Calu3 (cell line): ENCODE measurements at regions not wholly inside any gene's neighbourhood (a gene's known extent, or its start where the extent isn't known, plus 50 kb on each side); places are given as distances from the start of the nearest gene placed in this dataset.

Source experiments
- BruUV-seq: library from RNA; stranded (reverse); fragments of 400-500 nt; replicated peaks from 2 replicates; lab custom pipeline; 2021; lab: Mats Ljungman, UMichigan
- CTCF ChIA-PET: fragments of 300-600 bp; sonication (Branson Sonifier 250); formaldehyde crosslinking; loops from one replicate; lab custom pipeline; 2022; ENCODE audit warnings: antibody characterized with exemption; lab: Charles Lee
- DNase-seq: peaks from one replicate; pipeline ENCODE4 v3.0.0; 2022
- H3K27ac Mint-ChIP-seq: one replicate; pipeline ENCODE4 v1.8.0; 2022; ENCODE audit warnings: mixed read lengths; ENCODE audit not compliant: unreplicated experiment
- H3K27me3 Mint-ChIP-seq: one replicate; pipeline ENCODE4 v1.8.0; 2022; ENCODE audit warnings: mixed read lengths; ENCODE audit not compliant: unreplicated experiment
- H3K36me3 Mint-ChIP-seq: one replicate; pipeline ENCODE4 v1.8.0; 2022; ENCODE audit warnings: mild to moderate bottlenecking, moderate library complexity, mixed read lengths; ENCODE audit not compliant: insufficient read depth, unreplicated experiment
- H3K4me1 Mint-ChIP-seq: one replicate; pipeline ENCODE4 v1.8.0; 2022; ENCODE audit warnings: mild to moderate bottlenecking, low read depth, mixed read lengths; ENCODE audit not compliant: unreplicated experiment
- H3K4me3 Mint-ChIP-seq: one replicate; pipeline ENCODE4 v1.8.0; 2022; ENCODE audit warnings: mild to moderate bottlenecking, low read depth, moderate library complexity, mixed read lengths; ENCODE audit not compliant: unreplicated experiment
- H3K9me3 Mint-ChIP-seq: one replicate; pipeline ENCODE4 v1.8.0; 2022; ENCODE audit warnings: low read depth, mixed read lengths; ENCODE audit not compliant: unreplicated experiment
- CTCF ChIP-seq: fragments of 200-600 bp; IDR thresholded peaks from one replicate; pipeline ENCODE4 v1.8.0; 2022; ENCODE audit warnings: antibody characterized with exemption; ENCODE audit not compliant: unreplicated experiment
- intact Hi-C: fragments of 100-400 bp; cut with micrococcal nuclease; formaldehyde crosslinking; loops from one replicate; pipeline ENCODE4 v1.10.0; 2022; ENCODE audit not compliant: unreplicated experiment

GRCh38 chr13:76319921-76320320 is 566.3 kb downstream of the KCTD12 start:
- CTCF ChIA-PET: no interaction called here
- no TSS peak for BruUV-seq
- Mint-ChIP-seq H3K36me3 (no peaks in the 10 kb centered on the region), H3K27me3 (no peaks in the 10 kb centered on the region), H3K27ac (no peak overlapping the region), H3K9me3 (no peaks in the 10 kb centered on the region), H3K4me3 (no peak overlapping the region), H3K4me1 (no peaks in the 10 kb centered on the region)
- intact Hi-C loops: no loop called here
- no peak for DNase-seq
- no peak for TF ChIP-seq CTCF

- Mint-ChIP-seq H3K27ac (no peak overlapping the region), H3K4me3 (no peak overlapping the region), H3K27me3 (no peaks in the 10 kb centered on the region), H3K4me1 (no peaks in the 10 kb centered on the region), H3K9me3 (no peaks in the 10 kb centered on the region), H3K36me3 (no peaks in the 10 kb centered on the region)
- DNase-seq: no peak
- CTCF ChIA-PET: no interaction called here
- no TSS peak for BruUV-seq
- intact Hi-C loops: no loop called here
- no peak for TF ChIP-seq CTCF
Measured at GRCh38 chr13:76316998-76317527, 569.1 kb downstream of the KCTD12 start.

GRCh38 chr13:76314495-76314894 is 571.7 kb downstream of the KCTD12 start:
- no peak for DNase-seq
- BruUV-seq: no TSS peak
- Mint-ChIP-seq H3K9me3 (no peaks in the 10 kb centered on the region), H3K27me3 (no peaks in the 10 kb centered on the region), H3K27ac (no peak overlapping the region), H3K4me3 (no peak overlapping the region), H3K36me3 (no peaks in the 10 kb centered on the region), H3K4me1 (no peaks in the 10 kb centered on the region)
- TF ChIP-seq CTCF: no peak
- CTCF ChIA-PET: no interaction called here
- intact Hi-C loops: no loop called here

GRCh38 chr13:76307142-76307541 is 579.1 kb downstream of the KCTD12 start:
- CTCF ChIA-PET: no interaction called here
- intact Hi-C loops: no loop called here
- Mint-ChIP-seq H3K4me3 (no peak overlapping the region), H3K36me3 (no peaks in the 10 kb centered on the region), H3K4me1 (no peaks in the 10 kb centered on the region), H3K9me3 (no peaks in the 10 kb centered on the region), H3K27ac (no peak overlapping the region), H3K27me3 (no peaks in the 10 kb centered on the region)
- DNase-seq: no peak
- BruUV-seq: no TSS peak
- no peak for TF ChIP-seq CTCF
